SK-N-SH (cell line): ENCODE measurements at regions not wholly inside any gene's neighbourhood (a gene's known extent, or its start where the extent isn't known, plus 50 kb on each side); places are given as distances from the start of the nearest gene placed in this dataset.

Experiments
- CTCF ChIA-PET: fragments of 300-600, 350-600 bp; formaldehyde crosslinking; extraction: SDS; loops from one replicate; lab custom pipeline; 2021; lab: Yijun Ruan, JAX
- POLR2A ChIA-PET: fragments of 350-600 bp; sonication (Branson Sonifier 250); formaldehyde crosslinking; extraction: SDS; loops from one replicate; lab custom pipeline; 2020; ENCODE audit warnings: antibody characterized with exemption, inconsistent platforms; lab: Yijun Ruan, JAX
- DNase-seq: peaks from one replicate; pipeline ENCODE4 v3.0.0; 2012
- H2AFZ ChIP-seq: fragments of 200-600 bp; sonication (generic); 2 replicates; pipeline ENCODE4 v1.8.1; 2016; ENCODE audit warnings: antibody characterized with exemption, mild to moderate bottlenecking, low read depth
- H3F3A ChIP-seq: fragments of 200-600 bp; sonication (generic); replicated peaks from 2 replicates; pipeline ENCODE3; 2016; ENCODE audit warnings: antibody characterized with exemption, mild to moderate bottlenecking; ENCODE audit not compliant: insufficient read depth
- H3K27ac ChIP-seq, 2 experiments: fragments of 200-500 bp in 1 of 2; fragments of 200-600 bp in 1 of 2; sonication (Bioruptor generic) in 1 of 2; sonication (generic), shearing (Covaris generic) in 1 of 2; 2 replicates each; pipeline versions ENCODE4 v1.5.1 to v1.6.1; 2014 to 2016; ENCODE audit warnings: low read depth in 2 of 2, inconsistent platforms in 1 of 2, low read length in 1 of 2, mild to moderate bottlenecking in 1 of 2, mixed read lengths in 1 of 2
- H3K27me3 ChIP-seq: fragments of 200-600 bp; sonication (generic), shearing (Covaris generic); 2 replicates; pipeline ENCODE4 v1.6.1; 2016; ENCODE audit warnings: mixed run types; ENCODE audit not compliant: insufficient read depth
- H3K36me3 ChIP-seq, 2 experiments: fragments of 200-500 bp in 1 of 2; fragments of 200-600 bp in 1 of 2; sonication (Bioruptor generic) in 1 of 2; sonication (generic) in 1 of 2; replicated peaks in 1 of 2; 2 replicates each; pipeline versions ENCODE3 to v1.5.1; 2014 to 2016; ENCODE audit warnings: low read length in 1 of 2, mild to moderate bottlenecking in 1 of 2; ENCODE audit not compliant: insufficient read depth in 2 of 2, control insufficient read depth in 1 of 2
- H3K4me1 ChIP-seq, 2 experiments: fragments of 200-500 bp in 1 of 2; fragments of 200-600 bp in 1 of 2; sonication (Bioruptor generic) in 1 of 2; sonication (generic), shearing (Covaris generic) in 1 of 2; 2 replicates each; pipeline versions ENCODE4 v1.5.1 to v1.6.1; 2014 to 2016; ENCODE audit warnings: low read depth in 1 of 2, low read length in 1 of 2, mixed run types in 1 of 2; ENCODE audit not compliant: insufficient read depth in 2 of 2, control insufficient read depth in 1 of 2
- H3K4me2 ChIP-seq: fragments of 200-600 bp; sonication (generic), shearing (Covaris generic); 2 replicates; pipeline ENCODE4 v1.6.1; 2017; ENCODE audit warnings: mixed run types
- H3K4me3 ChIP-seq, 2 experiments: fragments of 200-500 bp in 1 of 2; fragments of 200-600 bp in 1 of 2; sonication (Bioruptor generic) in 1 of 2; sonication (generic), shearing (Covaris generic) in 1 of 2; 2 replicates each; pipeline versions ENCODE4 v1.5.1 to v1.8.1; 2014 to 2016; ENCODE audit warnings: low read depth in 2 of 2, inconsistent platforms in 1 of 2, low read length in 1 of 2, mild to moderate bottlenecking in 1 of 2, mixed read lengths in 1 of 2, moderate library complexity in 1 of 2
- H3K79me2 ChIP-seq: fragments of 200-600 bp; sonication (generic); 2 replicates; pipeline ENCODE4 v1.8.1; 2017; ENCODE audit warnings: mild to moderate bottlenecking; ENCODE audit not compliant: insufficient read depth
- H3K9ac ChIP-seq: fragments of 200-600 bp; sonication (generic); 2 replicates; pipeline ENCODE4 v1.6.1; 2017; ENCODE audit warnings: mixed run types
- H3K9me2 ChIP-seq: fragments of 200-600 bp; sonication (generic); 2 replicates; pipeline ENCODE4 v1.6.1; 2017; ENCODE audit warnings: mixed run types
- H3K9me3 ChIP-seq: fragments of 200-600 bp; sonication (generic); 2 replicates; pipeline ENCODE4 v1.6.1; 2017; ENCODE audit warnings: mixed run types, mild to moderate bottlenecking, moderate library complexity
- H4K20me1 ChIP-seq: fragments of 200-600 bp; sonication (generic); 2 replicates; pipeline ENCODE4 v1.6.1; 2017; ENCODE audit warnings: mild to moderate bottlenecking, mixed run types; ENCODE audit not compliant: insufficient read depth
- CHD2 ChIP-seq: fragments of 150-350 bp; IDR thresholded peaks from 2 replicates; pipeline ENCODE4 v1.6.1; 2018; ENCODE audit warnings: low read length; ENCODE audit not compliant: partially characterized antibody
- CTCF ChIP-seq: fragments of 200-600 bp; sonication (generic); IDR thresholded peaks from 2 replicates; pipeline ENCODE4 v1.6.1; 2017; ENCODE audit warnings: antibody characterized with exemption, mild to moderate bottlenecking, moderate library complexity
- EZH2phosphoT487 ChIP-seq: fragments of 200-600 bp; sonication (generic); IDR thresholded peaks from 2 replicates; pipeline ENCODE4 v1.6.1; 2017; ENCODE audit warnings: low read depth, mixed run types, mild to moderate bottlenecking, antibody characterized with exemption, moderate library complexity, borderline replicate concordance
- FOSL2 ChIP-seq: IDR thresholded peaks from 2 replicates; pipeline ENCODE4 v1.4.0; 2012; ENCODE audit warnings: low read depth, mild to moderate bottlenecking, moderate library complexity, borderline replicate concordance
- GABPA ChIP-seq: IDR thresholded peaks from 2 replicates; pipeline ENCODE4 v1.4.0; 2012; ENCODE audit warnings: low read depth, mild to moderate bottlenecking
- GATA2 ChIP-seq: sonication (generic); formaldehyde crosslinking; IDR thresholded peaks from 2 replicates; pipeline ENCODE4 v1.5.0; 2020; ENCODE audit warnings: mild to moderate bottlenecking, missing genetic modification reagents
- JUND ChIP-seq: IDR thresholded peaks from 2 replicates; pipeline ENCODE4 v1.4.0; 2012
- MAX ChIP-seq: IDR thresholded peaks from 2 replicates; pipeline ENCODE4 v1.4.0; 2012; ENCODE audit warnings: low read depth
- MXI1 ChIP-seq: IDR thresholded peaks from 2 replicates; pipeline ENCODE4 v1.6.1; 2012; ENCODE audit warnings: mild to moderate bottlenecking, low read depth, low read length, improper control_type of control experiment
- NFIC ChIP-seq: IDR thresholded peaks from 2 replicates; pipeline ENCODE4 v1.4.0; 2012; ENCODE audit warnings: borderline replicate concordance
- PBX3 ChIP-seq: IDR thresholded peaks from 2 replicates; pipeline ENCODE4; 2012
- RCOR1 ChIP-seq: fragments of 150-350 bp; IDR thresholded peaks from 2 replicates; pipeline ENCODE4 v1.6.1; 2017; ENCODE audit warnings: antibody characterized with exemption, low read length
- RFX5 ChIP-seq: IDR thresholded peaks from 2 replicates; pipeline ENCODE4 v1.6.1; 2012; ENCODE audit warnings: mild to moderate bottlenecking, improper control_type of control experiment, low read length
- RXRA ChIP-seq: IDR thresholded peaks from 2 replicates; pipeline ENCODE4 v1.4.0; 2012; ENCODE audit warnings: low read depth, mild to moderate bottlenecking, borderline replicate concordance
- SIN3A ChIP-seq: IDR thresholded peaks from 2 replicates; pipeline ENCODE4 v1.6.1; 2012; ENCODE audit warnings: low read depth, mild to moderate bottlenecking, low read length, moderate library complexity, borderline replicate concordance
- SMC3 ChIP-seq: IDR thresholded peaks from 2 replicates; pipeline ENCODE4 v1.6.1; 2012; ENCODE audit warnings: low read depth, low read length, improper control_type of control experiment
- TAF1 ChIP-seq: IDR thresholded peaks from 2 replicates; pipeline ENCODE4 v1.6.1; 2012; ENCODE audit warnings: low read depth, mild to moderate bottlenecking, low read length, moderate library complexity, borderline replicate concordance
- TCF12 ChIP-seq: IDR thresholded peaks from 2 replicates; pipeline ENCODE4 v1.4.0; 2012
- WGBS: methylation state at CpG from one replicate; pipeline ENCODE4 v1.1.6; 2017; ENCODE audit warnings: low lambda C conversion rate; 5-methylcytosine and 5-hydroxymethylcytosine counted together
- TF ChIP-seq, protein P1 (sequence below): IDR thresholded peaks from 2 replicates; pipeline ENCODE4 v1.6.1; 2012; ENCODE audit warnings: mild to moderate bottlenecking, low read depth, low read length, moderate library complexity

DNA sequence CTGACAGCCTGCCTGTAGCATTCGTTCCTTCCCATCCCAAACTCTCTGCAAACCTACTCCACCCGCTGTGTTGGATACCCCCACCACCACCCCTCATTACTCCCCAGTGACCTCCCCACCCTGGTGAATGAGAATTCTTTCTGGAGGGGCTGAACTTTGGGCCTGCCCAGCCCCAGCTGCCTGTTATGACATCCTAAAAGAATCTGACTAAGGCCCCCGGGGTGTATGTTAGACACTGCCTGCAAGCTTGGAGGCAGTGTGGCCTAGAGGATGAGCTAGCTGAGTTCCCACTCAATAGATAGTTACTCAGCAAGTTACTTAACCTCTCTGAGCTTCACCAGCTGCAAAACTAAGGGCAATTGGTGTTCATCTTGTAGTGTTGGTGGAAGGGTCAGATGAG, 110.2 kb upstream of the FGGY start:
- no peaks in the 10 kb centered on the region for H3F3A ChIP-seq
- no peak overlapping the region for H3K9ac ChIP-seq
- no peak overlapping the region for H3K4me2 ChIP-seq
- H3K36me3 ChIP-seq = no peaks in the 10 kb centered on the region
- no peak overlapping the region for H2AFZ ChIP-seq
- POLR2A ChIA-PET = no interaction called here
- H3K27ac ChIP-seq = no peak overlapping the region
- WGBS = 85% methylated on average over 2 of the region's 3 CpGs
- no peaks in the 10 kb centered on the region for H3K9me3 ChIP-seq
- H3K79me2 ChIP-seq = no peaks in the 10 kb centered on the region
- H4K20me1 ChIP-seq = no peaks in the 10 kb centered on the region
- no peaks in the 10 kb centered on the region for H3K27me3 ChIP-seq
- DNase-seq = no peak
- TF ChIP-seq PBX3 (no peak), TAF1 (no peak), TCF12 (no peak), RFX5 (no peak), JUND (no peak), FOSL2 (no peak)
- TF ChIP-seq, all 33 proteins: peak for 0
- Histone ChIP-seq H3K4me1 (no peaks in the 10 kb centered on the region), H3K4me3 (no peak overlapping the region), H3K9me2 (no peaks in the 10 kb centered on the region)
- CTCF ChIA-PET = no interaction called here

GRCh38 chr1:59188413-59189213, 108.3 kb upstream of the FGGY start:
- Histone ChIP-seq H3K4me1 (no peaks in the 10 kb centered on the region), H3K36me3 (no peaks in the 10 kb centered on the region), H3K4me2 (no peak overlapping the region), H3K9me2 (no peaks in the 10 kb centered on the region), H3K79me2 (no peaks in the 10 kb centered on the region), H3K27ac (no peak overlapping the region), H3K9me3 (0 out of 2 replicates have a peak, but pooled peaks cover 6% of the 10 kb centered on the region), H3K4me3 (no peak overlapping the region), H3K27me3 (no peaks in the 10 kb centered on the region), H4K20me1 (no peaks in the 10 kb centered on the region), H3F3A (no peaks in the 10 kb centered on the region), H2AFZ (no peak overlapping the region), H3K9ac (no peak overlapping the region)
- CTCF ChIA-PET = no interaction called here
- POLR2A ChIA-PET = no interaction called here
- WGBS = 67% methylated on average over 2 of the region's 2 CpGs
- DNase-seq = no peak
- TF ChIP-seq SIN3A (no peak), EZH2phosphoT487 (no peak), JUND (no peak), TAF1 (no peak), FOSL2 (no peak), RFX5 (no peak), CHD2 (no peak), CTCF (no peak), GATA2 (CRISPR knock-in tag) (no peak), NFIC (no peak), MXI1 (no peak), RCOR1 (no peak), GABPA (no peak), SMC3 (no peak), RXRA (no peak), MAX (no peak)
- TF ChIP-seq, protein P1, sequence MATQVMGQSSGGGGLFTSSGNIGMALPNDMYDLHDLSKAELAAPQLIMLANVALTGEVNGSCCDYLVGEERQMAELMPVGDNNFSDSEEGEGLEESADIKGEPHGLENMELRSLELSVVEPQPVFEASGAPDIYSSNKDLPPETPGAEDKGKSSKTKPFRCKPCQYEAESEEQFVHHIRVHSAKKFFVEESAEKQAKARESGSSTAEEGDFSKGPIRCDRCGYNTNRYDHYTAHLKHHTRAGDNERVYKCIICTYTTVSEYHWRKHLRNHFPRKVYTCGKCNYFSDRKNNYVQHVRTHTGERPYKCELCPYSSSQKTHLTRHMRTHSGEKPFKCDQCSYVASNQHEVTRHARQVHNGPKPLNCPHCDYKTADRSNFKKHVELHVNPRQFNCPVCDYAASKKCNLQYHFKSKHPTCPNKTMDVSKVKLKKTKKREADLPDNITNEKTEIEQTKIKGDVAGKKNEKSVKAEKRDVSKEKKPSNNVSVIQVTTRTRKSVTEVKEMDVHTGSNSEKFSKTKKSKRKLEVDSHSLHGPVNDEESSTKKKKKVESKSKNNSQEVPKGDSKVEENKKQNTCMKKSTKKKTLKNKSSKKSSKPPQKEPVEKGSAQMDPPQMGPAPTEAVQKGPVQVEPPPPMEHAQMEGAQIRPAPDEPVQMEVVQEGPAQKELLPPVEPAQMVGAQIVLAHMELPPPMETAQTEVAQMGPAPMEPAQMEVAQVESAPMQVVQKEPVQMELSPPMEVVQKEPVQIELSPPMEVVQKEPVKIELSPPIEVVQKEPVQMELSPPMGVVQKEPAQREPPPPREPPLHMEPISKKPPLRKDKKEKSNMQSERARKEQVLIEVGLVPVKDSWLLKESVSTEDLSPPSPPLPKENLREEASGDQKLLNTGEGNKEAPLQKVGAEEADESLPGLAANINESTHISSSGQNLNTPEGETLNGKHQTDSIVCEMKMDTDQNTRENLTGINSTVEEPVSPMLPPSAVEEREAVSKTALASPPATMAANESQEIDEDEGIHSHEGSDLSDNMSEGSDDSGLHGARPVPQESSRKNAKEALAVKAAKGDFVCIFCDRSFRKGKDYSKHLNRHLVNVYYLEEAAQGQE = no peak
